H9 (cell line): ENCODE measurements at regions not wholly inside any gene's neighbourhood (a gene's known extent, or its start where the extent isn't known, plus 50 kb on each side); places are given as distances from the start of the nearest gene placed in this dataset.

Source experiments
- DNase-seq: peaks from one replicate; pipeline ENCODE4 v3.0.0-alpha.2; 2017
- H2AFZ ChIP-seq: one replicate; pipeline ENCODE4 v1.6.1; 2013; ENCODE audit warnings: mild to moderate bottlenecking, low read length, control low read depth, moderate library complexity
- H2AK5ac ChIP-seq: 2 replicates; pipeline ENCODE4 v1.6.1; 2013; ENCODE audit warnings: low read length, control low read depth, mixed read lengths; ENCODE audit not compliant: insufficient read length
- H2BK120ac ChIP-seq: one replicate; pipeline ENCODE4 v1.6.1; 2013; ENCODE audit warnings: low read depth, mild to moderate bottlenecking, low read length, control low read depth, inconsistent platforms; ENCODE audit not compliant: poor library complexity, severe bottlenecking
- H2BK12ac ChIP-seq: 2 replicates; pipeline ENCODE4 v1.6.1; 2013; ENCODE audit warnings: low read length, control low read depth, mixed read lengths, low read depth; ENCODE audit not compliant: insufficient read length
- H2BK15ac ChIP-seq: 2 replicates; pipeline ENCODE4 v1.6.1; 2013; ENCODE audit warnings: low read depth, low read length, control low read depth
- H2BK20ac ChIP-seq: one replicate; pipeline ENCODE4 v1.6.1; 2013; ENCODE audit warnings: low read depth, mild to moderate bottlenecking, low read length, control low read depth, inconsistent platforms; ENCODE audit not compliant: poor library complexity, severe bottlenecking
- H2BK5ac ChIP-seq: 2 replicates; pipeline ENCODE4 v1.6.1; 2013; ENCODE audit warnings: low read length, control low read depth, mixed read lengths; ENCODE audit not compliant: insufficient read length
- H3K14ac ChIP-seq: 2 replicates; pipeline ENCODE4 v1.6.1; 2013; ENCODE audit warnings: low read length, control low read depth; ENCODE audit not compliant: insufficient read depth
- H3K18ac ChIP-seq: 2 replicates; pipeline ENCODE4 v1.6.1; 2013; ENCODE audit warnings: low read depth, mild to moderate bottlenecking, mixed read lengths, low read length, control low read depth; ENCODE audit not compliant: insufficient read length
- H3K23ac ChIP-seq: 2 replicates; pipeline ENCODE4 v1.6.1; 2013; ENCODE audit warnings: low read length, control low read depth, mixed read lengths, low read depth; ENCODE audit not compliant: insufficient read length
- H3K23me2 ChIP-seq: 2 replicates; pipeline ENCODE4 v1.6.1; 2013; ENCODE audit warnings: low read depth, mild to moderate bottlenecking, mixed read lengths, low read length, control low read depth; ENCODE audit not compliant: insufficient read length, poor library complexity, severe bottlenecking
- H3K27ac ChIP-seq: 2 replicates; pipeline ENCODE4 v1.5.1; 2013; ENCODE audit warnings: low read length, control low read depth, mixed read lengths, low read depth; ENCODE audit not compliant: insufficient read length
- H3K27me3 ChIP-seq: 2 replicates; pipeline ENCODE4 v1.6.1; 2013; ENCODE audit warnings: low read length, control low read depth, inconsistent platforms; ENCODE audit not compliant: insufficient read depth
- H3K4ac ChIP-seq: 2 replicates; pipeline ENCODE4 v1.6.1; 2013; ENCODE audit warnings: low read depth, mild to moderate bottlenecking, control low read depth, inconsistent platforms, low read length, moderate library complexity
- H3K4me1 ChIP-seq: 2 replicates; pipeline ENCODE4 v1.6.1; 2013; ENCODE audit warnings: low read length, control low read depth, inconsistent platforms; ENCODE audit not compliant: insufficient read depth
- H3K4me2 ChIP-seq: 2 replicates; pipeline ENCODE4 v1.6.1; 2013; ENCODE audit warnings: low read length, control low read depth, mixed read lengths; ENCODE audit not compliant: insufficient read length, insufficient read depth
- H3K56ac ChIP-seq: 2 replicates; pipeline ENCODE4 v1.6.1; 2013; ENCODE audit warnings: low read depth, mild to moderate bottlenecking, mixed read lengths, low read length, control low read depth; ENCODE audit not compliant: insufficient read length
- H3K79me1 ChIP-seq: 2 replicates; pipeline ENCODE4 v1.6.1; 2013; ENCODE audit warnings: low read depth, mild to moderate bottlenecking, moderate library complexity, low read length, control low read depth, inconsistent platforms; ENCODE audit not compliant: insufficient read depth, poor library complexity, severe bottlenecking
- H3K79me2 ChIP-seq: 2 replicates; pipeline ENCODE4 v1.6.1; 2013; ENCODE audit warnings: low read length, control low read depth, inconsistent platforms; ENCODE audit not compliant: insufficient read depth
- H3K9ac ChIP-seq: 2 replicates; pipeline ENCODE4 v1.6.1; 2013; ENCODE audit warnings: low read length, control low read depth, mixed read lengths; ENCODE audit not compliant: insufficient read length; ENCODE audit errors: extremely low read depth
- H3K9me3 ChIP-seq: one replicate; pipeline ENCODE4 v1.6.1; 2013; ENCODE audit warnings: low read depth, low read length, inconsistent platforms; ENCODE audit not compliant: control insufficient read depth
- H3T11ph ChIP-seq: one replicate; pipeline ENCODE4 v1.6.1; 2013; ENCODE audit warnings: mild to moderate bottlenecking, low read length, control low read depth, inconsistent platforms
- H4K20me1 ChIP-seq: one replicate; pipeline ENCODE4 v1.6.1; 2013; ENCODE audit not compliant: control insufficient read depth, insufficient read length, insufficient read depth
- H4K5ac ChIP-seq: 2 replicates; pipeline ENCODE4 v1.6.1; 2013; ENCODE audit warnings: low read depth, mild to moderate bottlenecking, mixed read lengths, low read length, control low read depth; ENCODE audit not compliant: insufficient read length
- H4K8ac ChIP-seq: replicated peaks from 2 replicates; pipeline ENCODE4 v1.6.1; 2013; ENCODE audit warnings: low read length, control low read depth, mixed read lengths, low read depth; ENCODE audit not compliant: insufficient read length
- H4K91ac ChIP-seq: 2 replicates; pipeline ENCODE4 v1.6.1; 2013; ENCODE audit warnings: low read depth, mild to moderate bottlenecking, moderate library complexity, mixed read lengths, low read length, control low read depth; ENCODE audit not compliant: insufficient read length
- H3K27ac Mint-ChIP-seq, 3 experiments: 2 replicates in 2 of 3; 3 replicates in 1 of 3; pipeline ENCODE4 v1.8.0; 2020 to 2021; ENCODE audit warnings: mixed read lengths in 3 of 3, mild to moderate bottlenecking in 1 of 3, moderate library complexity in 1 of 3
- H3K27me3 Mint-ChIP-seq: 2 replicates; pipeline ENCODE4 v1.8.0; 2021; ENCODE audit warnings: low read depth, mild to moderate bottlenecking, moderate library complexity, mixed read lengths
- H3K36me3 Mint-ChIP-seq, 3 experiments: 2 replicates in 2 of 3; 3 replicates in 1 of 3; pipeline ENCODE4 v1.8.0; 2020 to 2021; ENCODE audit warnings: low read depth in 3 of 3, mixed read lengths in 3 of 3; ENCODE audit not compliant: insufficient read depth in 1 of 3
- H3K4me1 Mint-ChIP-seq, 2 experiments: 2 replicates each; pipeline ENCODE4 v1.8.0; 2020; ENCODE audit warnings: mixed read lengths in 2 of 2
- H3K4me3 Mint-ChIP-seq, 2 experiments: 2 replicates in 1 of 2; 3 replicates in 1 of 2; pipeline ENCODE4 v1.8.0; 2020 to 2021; ENCODE audit warnings: mild to moderate bottlenecking in 2 of 2, mixed read lengths in 2 of 2, moderate library complexity in 1 of 2
- H3K9me3 Mint-ChIP-seq, 2 experiments: 2 replicates in 1 of 2; 3 replicates in 1 of 2; pipeline ENCODE4 v1.8.0; 2020; ENCODE audit warnings: mild to moderate bottlenecking in 2 of 2, mixed read lengths in 2 of 2, moderate library complexity in 1 of 2
- CTCF ChIP-seq: fragments of 200-600 bp; sonication (generic); conservative IDR thresholded peaks from 3 replicates; pipeline ENCODE4 v1.8.0; 2021; ENCODE audit warnings: antibody characterized with exemption, mild to moderate bottlenecking
- WGBS: extraction: QIAGEN DNeasy Blood & Tissue Kit; methylation state at CpG from one replicate; pipeline ENCODE4 v1.1.7; 2013; ENCODE audit warnings: missing lambda C conversion rate, low lambda C conversion rate, mixed read lengths; ENCODE audit not compliant: insufficient read length; ENCODE audit errors: extremely low coverage; 5-methylcytosine and 5-hydroxymethylcytosine counted together

GRCh38 chr12:91893476-91893875 is 252.2 kb downstream of the BTG1 start:
- Histone ChIP-seq H3K79me2 (no peaks in the 10 kb centered on the region), H3K79me1 (no peaks in the 10 kb centered on the region), H3K14ac (no peak overlapping the region), H4K8ac (no peak overlapping the region), H3K27me3 (no peaks in the 10 kb centered on the region), H3K18ac (no peak overlapping the region), H3K23ac (no peak overlapping the region), H3K56ac (no peak overlapping the region), H2BK120ac (no peak overlapping the region), H3K9me3 (no peaks in the 10 kb centered on the region), H3K23me2 (no peaks in the 10 kb centered on the region), H4K5ac (no peak overlapping the region), H2AK5ac (no peak overlapping the region), H4K91ac (no peak overlapping the region), H2BK20ac (no peak overlapping the region), H3K4me1 (no peaks in the 10 kb centered on the region), H3T11ph (no peak overlapping the region), H2BK5ac (no peak overlapping the region), H2BK12ac (no peak overlapping the region), H2BK15ac (no peak overlapping the region), H3K27ac (no peak overlapping the region), H3K4me2 (no peak overlapping the region), H2AFZ (no peak overlapping the region), H3K4ac (no peak overlapping the region), H3K9ac (no peak overlapping the region), H4K20me1 (no peaks in the 10 kb centered on the region)
- H3K9me3 Mint-ChIP-seq, result no peaks in the 10 kb centered on the region
- H3K27me3 Mint-ChIP-seq, result no peaks in the 10 kb centered on the region; the same call in 1 of the 2 replicates
- WGBS, result no CpG with 5 or more reads among the region's 3 CpGs
- H3K4me3 Mint-ChIP-seq, result no peak overlapping the region
- no peak overlapping the region; a peak in 1 of 7 replicates for H3K27ac Mint-ChIP-seq
- H3K36me3 Mint-ChIP-seq, result no peaks in the 10 kb centered on the region
- no peak for DNase-seq
- H3K4me1 Mint-ChIP-seq, result peaks cover under 1% of the 10 kb centered on the region in 2 experiments; a peak in 3 of 4 replicates
- no peak for TF ChIP-seq CTCF
